ENCODE measurements at regions not wholly inside any gene's neighbourhood (a gene's known extent, or its start where the extent isn't known, plus 50 kb on each side); places are given as distances from the start of the nearest gene placed in this dataset.

DNA sequence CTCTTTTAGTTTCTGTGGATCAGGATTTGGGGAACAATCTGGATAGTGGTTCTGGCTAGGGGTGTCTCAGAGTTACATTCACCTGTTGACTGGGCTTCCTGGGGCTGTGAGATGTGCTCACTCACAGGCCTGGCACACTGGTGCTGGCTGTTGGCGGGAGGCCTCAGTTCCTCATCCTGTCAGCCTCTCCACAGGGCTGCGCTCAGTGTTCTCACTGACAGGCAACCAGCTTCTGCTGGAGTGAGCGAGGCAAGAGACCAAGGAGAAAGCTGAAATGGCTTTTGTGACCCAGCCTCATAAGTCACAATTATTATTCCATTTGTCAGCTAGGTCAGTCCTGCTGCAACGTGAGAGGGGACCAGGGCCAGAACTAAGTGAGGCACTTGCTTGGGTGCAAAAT, 180.6 kb upstream of the GLI2 start:
- no peak for TF ChIP-seq POLR2A (IDR thresholded peaks at IDR 0.05)
- no peak for TF ChIP-seq CTCF (IDR thresholded peaks at IDR 0.05 in 4 of 5, conservative IDR thresholded peaks at IDR 0.05 in 1 of 5)
